WERI-Rb-1 (cell line): ENCODE measurements at regions not wholly inside any gene's neighbourhood (a gene's known extent, or its start where the extent isn't known, plus 50 kb on each side); places are given as distances from the start of the nearest gene placed in this dataset.

Experiments used
- DNase-seq: peaks from one replicate; pipeline ENCODE4 v3.0.0-alpha.2; 2020
- H3K27ac ChIP-seq: fragments of 250-450 bp; sonication (Bioruptor Pico); 2 replicates; pipeline ENCODE4 v1.5.1; 2020; ENCODE audit warnings: mild to moderate bottlenecking, moderate library complexity
- H3K27me3 ChIP-seq: fragments of 250-450 bp; sonication (Bioruptor Pico); 2 replicates; pipeline ENCODE4 v1.5.1; 2021; ENCODE audit warnings: mild to moderate bottlenecking, low read depth, moderate library complexity; ENCODE audit not compliant: insufficient read depth, severe bottlenecking
- H3K36me3 ChIP-seq: fragments of 250-450 bp; sonication (Bioruptor Pico); 2 replicates; pipeline ENCODE4 v1.5.1; 2020; ENCODE audit warnings: mild to moderate bottlenecking, moderate library complexity
- H3K4me3 ChIP-seq: 2 replicates; pipeline ENCODE4 v1.5.1; 2011; ENCODE audit warnings: low read depth, mild to moderate bottlenecking, control low read depth, low read length
- H3K9me3 ChIP-seq: fragments of 250-450 bp; sonication (Bioruptor Pico); 2 replicates; pipeline ENCODE4 v1.5.1; 2021; ENCODE audit warnings: mild to moderate bottlenecking, moderate library complexity; ENCODE audit not compliant: severe bottlenecking
- TF ChIP-seq, protein P1 (sequence below): IDR thresholded peaks from 2 replicates; pipeline ENCODE4 v1.5.1; 2011; ENCODE audit warnings: low read depth, mild to moderate bottlenecking, control low read depth, inconsistent platforms, low read length

GRCh38 chr2:129275706-129276105 is 703.8 kb upstream of the RAB6C start:
- Histone ChIP-seq H3K27ac (no peak overlapping the region), H3K9me3 (no peaks in the 10 kb centered on the region), H3K27me3 (no peaks in the 10 kb centered on the region), H3K4me3 (no peak overlapping the region), H3K36me3 (no peaks in the 10 kb centered on the region)
- TF ChIP-seq, protein P1, sequence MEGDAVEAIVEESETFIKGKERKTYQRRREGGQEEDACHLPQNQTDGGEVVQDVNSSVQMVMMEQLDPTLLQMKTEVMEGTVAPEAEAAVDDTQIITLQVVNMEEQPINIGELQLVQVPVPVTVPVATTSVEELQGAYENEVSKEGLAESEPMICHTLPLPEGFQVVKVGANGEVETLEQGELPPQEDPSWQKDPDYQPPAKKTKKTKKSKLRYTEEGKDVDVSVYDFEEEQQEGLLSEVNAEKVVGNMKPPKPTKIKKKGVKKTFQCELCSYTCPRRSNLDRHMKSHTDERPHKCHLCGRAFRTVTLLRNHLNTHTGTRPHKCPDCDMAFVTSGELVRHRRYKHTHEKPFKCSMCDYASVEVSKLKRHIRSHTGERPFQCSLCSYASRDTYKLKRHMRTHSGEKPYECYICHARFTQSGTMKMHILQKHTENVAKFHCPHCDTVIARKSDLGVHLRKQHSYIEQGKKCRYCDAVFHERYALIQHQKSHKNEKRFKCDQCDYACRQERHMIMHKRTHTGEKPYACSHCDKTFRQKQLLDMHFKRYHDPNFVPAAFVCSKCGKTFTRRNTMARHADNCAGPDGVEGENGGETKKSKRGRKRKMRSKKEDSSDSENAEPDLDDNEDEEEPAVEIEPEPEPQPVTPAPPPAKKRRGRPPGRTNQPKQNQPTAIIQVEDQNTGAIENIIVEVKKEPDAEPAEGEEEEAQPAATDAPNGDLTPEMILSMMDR, result no peak
- DNase-seq, result no peak

DNA sequence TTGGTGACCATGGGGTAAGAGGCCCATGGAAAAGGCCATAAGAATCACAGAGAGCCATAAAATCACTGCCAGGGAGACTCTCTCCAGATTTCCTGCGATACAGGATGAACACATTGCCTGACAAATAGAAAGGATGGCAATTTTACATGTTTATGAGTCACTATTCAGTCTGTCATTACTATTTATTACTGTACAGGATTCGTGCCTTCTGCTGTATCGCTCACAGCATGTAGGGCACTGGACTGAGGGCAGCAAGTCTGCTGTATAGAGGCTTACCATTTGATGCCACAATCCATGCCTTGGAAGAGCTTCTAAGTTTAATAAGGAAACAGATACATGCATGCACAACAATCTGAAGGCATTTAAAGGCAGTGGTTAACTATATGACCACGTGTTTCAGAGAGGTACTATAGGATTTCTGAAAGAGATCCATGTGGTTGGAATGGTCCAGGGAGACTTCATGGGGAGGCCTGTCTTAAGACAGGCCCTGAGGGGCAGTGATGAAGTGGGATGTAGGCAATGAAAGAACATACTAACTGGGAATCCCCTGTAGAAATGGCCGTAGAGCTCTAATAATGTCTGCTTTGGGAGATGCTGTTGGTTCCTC is 702.4 kb upstream of the RAB6C start:
- Histone ChIP-seq H3K36me3 (no peaks in the 10 kb centered on the region), H3K9me3 (no peaks in the 10 kb centered on the region), H3K27me3 (no peaks in the 10 kb centered on the region), H3K4me3 (no peak overlapping the region), H3K27ac (no peak overlapping the region)
- DNase-seq, result no peak
- TF ChIP-seq, protein P1, result no peak

DNA sequence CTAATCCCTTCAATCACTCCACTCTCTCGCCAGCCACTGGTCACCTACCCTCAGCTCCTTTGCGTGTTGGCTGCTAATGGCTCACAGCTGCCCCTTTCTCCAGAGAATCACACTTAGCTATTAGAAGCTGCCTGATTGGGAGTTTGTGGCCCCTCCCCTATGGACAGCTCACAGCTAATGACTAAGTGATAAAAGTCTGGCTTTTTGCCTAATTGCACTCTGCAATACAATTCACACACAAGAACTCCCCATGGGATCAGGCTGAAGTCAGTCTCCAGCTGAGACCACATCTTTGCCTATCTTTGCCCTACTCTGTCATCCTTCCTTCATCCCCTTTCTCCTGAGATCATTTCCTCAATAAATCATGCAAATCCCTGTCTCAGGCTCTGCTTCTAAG is 701.9 kb upstream of the RAB6C start:
- Histone ChIP-seq H3K27ac (no peak overlapping the region), H3K9me3 (no peaks in the 10 kb centered on the region), H3K36me3 (no peaks in the 10 kb centered on the region), H3K4me3 (no peak overlapping the region), H3K27me3 (no peaks in the 10 kb centered on the region)
- DNase-seq, result no peak
- TF ChIP-seq, protein P1, result no peak

DNA sequence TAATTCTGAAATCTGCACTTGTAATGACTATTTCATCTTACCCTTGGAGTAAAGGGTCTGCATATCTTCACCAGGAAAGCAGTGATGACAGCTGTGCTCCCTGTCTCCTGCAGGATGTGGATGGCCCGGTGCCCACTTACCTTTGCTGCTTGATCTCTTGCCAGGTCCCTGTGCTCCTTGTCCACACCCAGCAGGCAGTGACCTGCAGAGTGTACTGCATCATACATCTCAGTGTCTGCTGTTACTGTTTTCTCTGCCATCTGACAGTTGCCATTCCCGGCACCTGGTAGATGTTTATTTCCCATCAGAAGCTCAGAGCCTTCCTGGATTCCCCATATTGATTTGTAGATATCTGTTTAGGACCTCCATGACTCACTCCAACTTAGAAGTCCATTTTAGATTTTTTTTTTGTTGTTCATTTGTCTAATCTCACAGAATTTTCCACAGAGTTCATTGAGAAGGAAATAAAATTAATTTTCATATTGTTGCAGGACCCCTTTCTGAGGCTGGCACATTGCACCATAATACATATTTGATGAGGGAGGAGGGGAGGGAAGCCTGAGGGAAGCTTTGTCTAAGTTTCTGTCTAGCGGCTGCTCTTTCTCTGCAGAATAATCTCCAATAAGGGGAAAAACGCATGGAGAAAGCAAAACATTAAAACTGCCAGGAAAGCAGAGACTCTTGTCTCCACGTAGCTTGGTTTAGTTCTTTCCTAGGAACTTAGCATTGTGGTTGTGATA is 697.5 kb upstream of the RAB6C start:
- H3K27me3 ChIP-seq, result no peaks in the 10 kb centered on the region
- no peak overlapping the region for H3K4me3 ChIP-seq
- H3K27ac ChIP-seq, result no peak overlapping the region
- H3K36me3 ChIP-seq, result no peaks in the 10 kb centered on the region
- no peaks in the 10 kb centered on the region for H3K9me3 ChIP-seq
- no peak for DNase-seq
- TF ChIP-seq, protein P1, result no peak

DNA sequence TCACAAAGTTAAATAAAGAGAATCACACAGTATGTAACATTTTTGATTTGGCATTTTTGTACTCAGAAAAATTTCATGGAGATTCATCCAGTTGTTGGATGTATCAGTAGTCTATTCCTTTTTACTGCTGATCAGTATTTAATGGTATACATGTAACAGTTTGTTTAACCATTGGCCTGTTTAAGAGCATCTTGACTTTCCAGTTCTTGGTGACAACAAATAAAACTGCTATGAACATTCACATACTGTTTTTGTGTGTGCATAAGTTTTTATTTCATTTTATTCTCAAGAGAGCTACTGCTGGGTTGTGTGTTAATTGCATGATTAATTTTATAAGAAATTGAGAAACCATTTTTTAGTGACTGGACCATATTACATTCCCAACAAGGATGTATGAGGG is 694.5 kb upstream of the RAB6C start:
- H3K27me3 ChIP-seq, result no peaks in the 10 kb centered on the region
- TF ChIP-seq, protein P1, result no peak
- no peaks in the 10 kb centered on the region for H3K9me3 ChIP-seq
- DNase-seq, result no peak
- H3K36me3 ChIP-seq, result no peaks in the 10 kb centered on the region
- no peak overlapping the region for H3K27ac ChIP-seq
- H3K4me3 ChIP-seq, result no peak overlapping the region
